GF-D8 (cell line): ENCODE measurements at regions not wholly inside any gene's neighbourhood (a gene's known extent, or its start where the extent isn't known, plus 50 kb on each side); places are given as distances from the start of the nearest gene placed in this dataset.
"Not testable (repeated sequence)": the region's sequence is repeated elsewhere in the genome, so short reads cannot be mapped to it uniquely, and the experiment has no call there.

Experiments
- DNase-seq: peaks from one replicate; lab custom pipeline; 2025; lab: John Stamatoyannopoulos, UW

DNA sequence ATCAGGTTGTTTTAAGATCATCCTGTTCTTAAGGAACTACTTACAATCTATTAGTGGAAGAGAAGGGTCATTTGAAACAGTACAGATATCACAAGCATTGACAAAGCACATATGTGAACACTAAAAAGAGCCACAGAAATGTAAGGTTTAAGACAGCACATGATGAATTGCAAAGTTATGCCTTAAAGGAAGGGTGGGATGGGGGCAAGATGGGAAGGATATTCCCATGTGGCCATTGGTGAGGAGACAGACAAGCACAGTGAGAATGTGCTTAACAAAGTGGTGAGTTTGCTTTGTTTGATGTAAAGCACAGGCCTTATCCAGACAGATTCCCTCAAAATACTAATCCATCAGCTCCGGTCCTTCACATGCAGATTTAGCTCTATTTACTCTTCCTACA is 151.6 kb upstream of the IVNS1ABP start:
- DNase-seq = no peak

DNA sequence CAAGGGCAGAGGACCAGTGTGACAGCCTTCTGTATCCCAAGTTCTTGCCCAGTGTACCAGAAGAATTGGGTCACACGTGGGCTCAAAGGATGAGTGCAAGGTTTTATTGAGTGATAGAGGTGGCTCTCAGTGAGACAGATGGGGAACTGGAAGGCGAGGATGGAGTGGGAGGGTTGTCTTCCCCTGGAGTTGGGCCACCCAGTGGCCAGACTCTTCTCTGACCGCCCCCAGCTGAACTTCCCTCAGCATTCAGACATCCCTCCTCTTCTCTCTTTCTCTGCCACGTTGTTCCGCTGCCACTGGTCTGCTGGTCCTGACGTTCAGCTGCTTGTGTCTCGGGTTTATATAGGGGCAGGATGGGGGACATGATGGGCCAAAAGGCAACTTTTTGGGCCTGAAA is 150.1 kb upstream of the IVNS1ABP start:
- DNase-seq = no peak

DNA sequence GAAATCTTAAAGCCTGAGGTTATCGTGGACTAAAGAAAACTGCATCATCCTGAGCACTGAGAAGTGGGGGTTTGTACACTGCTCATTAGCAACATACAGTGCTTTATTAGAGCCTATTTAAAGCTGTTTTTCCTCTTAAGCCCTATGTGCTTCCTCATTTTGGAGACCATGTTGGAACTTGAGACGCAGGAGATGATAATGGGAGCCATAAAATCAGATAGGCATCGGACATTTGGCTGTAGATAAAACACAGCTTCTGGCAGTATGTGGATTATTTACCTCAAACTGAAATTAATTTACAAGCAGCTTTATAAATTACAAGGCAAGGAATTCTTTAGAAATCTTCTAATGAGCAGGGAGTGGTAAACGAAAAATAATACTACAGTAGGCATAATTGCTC is 147.7 kb upstream of the IVNS1ABP start:
- no peak for DNase-seq

DNA sequence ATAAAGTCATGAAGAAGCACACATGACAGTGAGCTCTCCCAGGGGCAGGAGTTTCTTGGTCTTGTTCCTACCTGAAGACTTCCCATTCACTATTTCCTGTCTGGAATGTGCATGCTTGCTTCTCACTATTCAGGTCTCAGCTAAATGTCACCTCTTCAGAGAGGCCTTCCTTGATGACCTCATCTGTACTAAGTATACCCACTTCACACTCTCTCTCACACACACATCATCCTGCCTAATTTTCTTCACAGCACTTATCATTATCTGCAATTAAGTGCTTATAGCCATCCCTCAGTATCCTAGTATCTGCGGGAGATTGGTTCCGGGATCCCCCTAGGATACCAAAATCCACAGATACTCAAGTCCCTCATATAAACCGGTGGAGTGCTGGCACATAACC is 146.4 kb upstream of the IVNS1ABP start:
- no peak for DNase-seq

DNA sequence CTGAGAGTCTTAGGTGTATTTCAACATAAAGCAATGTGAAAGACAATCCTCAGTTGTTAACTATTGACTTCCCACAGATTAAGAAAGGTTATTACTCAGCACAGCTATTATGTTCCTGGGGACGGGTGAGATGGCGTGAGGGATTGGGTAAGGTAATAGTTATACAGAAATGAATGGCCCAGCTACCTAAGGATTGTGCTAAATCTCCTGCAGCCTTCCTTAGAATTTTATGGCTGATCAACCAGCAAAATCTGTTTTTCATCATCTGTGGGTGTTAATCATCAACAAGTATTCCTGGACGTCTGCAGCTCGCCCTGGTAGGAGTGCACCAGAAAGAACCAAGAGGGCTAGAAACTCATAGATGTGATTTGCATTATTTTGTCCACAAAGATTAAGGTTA is 146.0 kb upstream of the IVNS1ABP start:
- DNase-seq = no peak

DNA sequence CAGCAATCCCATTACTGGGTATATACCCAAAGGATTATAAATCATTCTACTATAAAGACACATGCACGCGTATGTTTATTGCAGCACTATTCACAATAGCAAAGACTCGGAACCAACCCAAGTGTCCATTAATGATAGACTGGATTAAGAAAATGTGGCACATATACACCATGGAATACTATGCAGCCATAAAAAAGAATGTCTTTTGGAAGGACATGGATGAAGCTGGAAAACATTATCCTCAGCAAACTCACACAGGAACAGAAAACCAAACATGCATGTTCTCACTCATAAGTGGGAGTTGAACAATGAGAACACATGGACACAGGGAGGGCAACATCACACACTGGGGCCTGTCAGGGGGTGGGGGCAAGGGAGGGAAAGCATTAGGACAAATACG is 143.7 kb upstream of the IVNS1ABP start:
- not testable (repeated sequence) for DNase-seq

DNA sequence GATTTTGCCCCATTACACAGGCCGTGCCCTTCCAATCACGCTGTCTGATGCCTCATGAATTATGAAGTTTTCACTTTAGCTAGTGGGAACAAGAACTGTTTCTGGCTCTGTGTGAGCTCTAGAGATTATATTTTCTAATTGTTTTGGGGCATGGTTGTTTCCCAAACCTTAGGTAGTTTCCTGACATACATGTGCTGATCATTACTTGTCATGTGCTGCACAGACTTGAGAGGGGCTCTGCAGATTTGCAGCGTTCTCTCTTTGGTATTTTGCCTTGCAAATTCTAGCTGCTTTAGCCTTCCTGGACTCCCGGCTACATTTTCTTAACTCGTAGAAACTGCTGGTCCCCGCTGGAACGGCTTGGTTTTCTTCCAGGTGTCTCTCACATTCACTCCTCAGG is 142.1 kb upstream of the IVNS1ABP start:
- DNase-seq = no peak

DNA sequence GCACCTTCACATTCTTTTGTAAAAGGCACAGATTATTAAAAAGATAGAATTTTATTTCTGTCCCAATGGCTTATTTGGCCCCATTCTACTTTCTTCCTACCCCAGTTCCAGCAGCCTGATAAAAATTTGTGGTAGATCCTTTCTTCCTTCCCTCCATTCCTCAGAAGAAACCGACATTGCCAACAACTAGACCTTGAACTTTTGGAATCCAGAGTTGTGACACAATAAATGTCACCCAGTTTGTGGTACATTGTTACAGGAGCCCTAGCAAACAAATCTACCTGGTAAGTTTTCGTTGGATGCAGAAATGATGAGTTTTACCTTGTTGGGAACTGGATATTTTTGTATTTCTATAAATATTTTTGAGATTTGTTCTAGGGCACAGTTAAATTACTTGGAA is 141.6 kb upstream of the IVNS1ABP start:
- no peak for DNase-seq

DNA sequence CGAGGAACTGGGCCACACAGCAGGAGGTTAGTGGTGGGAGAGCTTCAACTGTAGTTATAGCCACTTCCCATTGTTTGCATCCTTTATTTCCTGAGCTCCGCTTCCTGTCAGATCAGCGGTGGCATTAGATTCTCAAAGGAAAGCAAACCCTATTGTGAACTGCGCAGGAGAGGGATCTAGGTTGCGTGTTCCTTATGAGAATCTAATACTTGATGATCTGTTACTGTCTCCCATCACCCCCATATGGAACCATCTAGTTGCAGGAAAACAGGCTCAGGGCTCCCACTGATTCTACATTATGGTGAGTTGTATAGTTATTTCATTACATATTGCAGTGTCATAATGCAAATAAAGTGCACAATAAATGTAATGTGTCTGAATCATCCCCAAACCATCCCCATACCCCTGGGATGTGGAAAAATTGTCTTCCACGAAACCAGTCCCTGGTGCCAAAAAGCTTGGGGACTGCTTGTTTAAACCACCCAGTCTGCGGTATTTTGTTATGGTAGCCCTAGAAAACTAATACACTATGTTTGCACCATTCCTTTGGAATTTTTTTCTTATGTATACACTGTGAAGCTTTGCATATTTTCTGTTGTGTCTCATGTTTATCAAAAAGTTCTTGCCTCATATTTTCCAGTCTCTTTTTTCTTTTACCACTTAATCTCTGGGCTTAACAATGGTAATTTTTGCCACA is 136.6 kb upstream of the IVNS1ABP start:
- DNase-seq = no peak

DNA sequence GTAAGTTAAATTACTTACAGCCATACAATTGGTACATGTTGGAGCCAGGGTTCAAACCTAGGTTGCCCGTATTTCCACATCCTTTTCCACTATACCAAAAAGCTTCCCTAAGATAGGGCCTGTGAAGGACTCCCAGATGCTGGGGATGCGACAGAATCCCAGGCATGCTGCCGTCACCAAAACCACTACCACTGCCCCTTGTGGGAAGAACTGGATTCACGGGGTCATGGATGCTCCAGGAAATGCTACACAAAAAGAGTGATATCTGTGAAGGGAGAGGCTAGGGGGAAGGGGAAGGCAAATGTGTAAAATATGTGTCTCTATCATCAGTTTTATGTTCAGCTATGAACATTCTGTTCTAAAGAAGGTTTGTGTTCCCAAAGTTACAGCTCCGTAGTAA is 133.9 kb upstream of the IVNS1ABP start:
- DNase-seq = no peak

DNA sequence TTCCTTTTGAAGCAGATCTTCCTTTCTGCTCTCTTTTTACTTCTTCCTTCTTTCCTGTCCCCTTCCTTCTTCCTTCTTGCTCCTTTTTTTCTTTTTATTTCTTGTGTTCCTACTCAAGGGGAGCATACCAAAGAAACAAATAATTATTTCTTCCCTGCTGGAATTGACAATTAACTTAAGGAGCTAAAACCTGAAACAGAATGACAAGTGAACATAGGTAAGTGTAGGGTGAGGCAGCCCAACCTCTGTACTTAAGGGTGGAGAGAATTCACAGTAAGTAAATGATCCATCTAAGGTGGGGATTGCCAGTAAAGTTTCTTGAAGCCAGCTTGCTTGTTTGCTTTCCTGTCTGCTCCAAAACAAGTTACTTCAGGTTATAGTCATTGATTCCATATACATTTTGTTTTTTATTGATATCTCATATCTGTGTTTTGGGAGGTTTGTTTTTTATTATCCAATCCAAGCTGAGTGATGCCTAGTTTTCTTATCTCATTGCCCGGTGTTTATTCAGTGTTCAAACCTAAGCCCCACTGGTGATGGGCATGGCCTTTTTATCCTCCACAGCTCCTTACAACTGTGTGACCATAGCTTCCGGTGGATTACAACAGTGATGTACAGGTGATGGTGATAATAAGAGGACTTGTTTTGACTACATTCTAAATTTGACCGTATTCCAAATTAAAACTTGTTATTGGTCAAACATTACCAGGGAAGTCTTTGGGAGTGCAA is 133.2 kb upstream of the IVNS1ABP start:
- DNase-seq = no peak

DNA sequence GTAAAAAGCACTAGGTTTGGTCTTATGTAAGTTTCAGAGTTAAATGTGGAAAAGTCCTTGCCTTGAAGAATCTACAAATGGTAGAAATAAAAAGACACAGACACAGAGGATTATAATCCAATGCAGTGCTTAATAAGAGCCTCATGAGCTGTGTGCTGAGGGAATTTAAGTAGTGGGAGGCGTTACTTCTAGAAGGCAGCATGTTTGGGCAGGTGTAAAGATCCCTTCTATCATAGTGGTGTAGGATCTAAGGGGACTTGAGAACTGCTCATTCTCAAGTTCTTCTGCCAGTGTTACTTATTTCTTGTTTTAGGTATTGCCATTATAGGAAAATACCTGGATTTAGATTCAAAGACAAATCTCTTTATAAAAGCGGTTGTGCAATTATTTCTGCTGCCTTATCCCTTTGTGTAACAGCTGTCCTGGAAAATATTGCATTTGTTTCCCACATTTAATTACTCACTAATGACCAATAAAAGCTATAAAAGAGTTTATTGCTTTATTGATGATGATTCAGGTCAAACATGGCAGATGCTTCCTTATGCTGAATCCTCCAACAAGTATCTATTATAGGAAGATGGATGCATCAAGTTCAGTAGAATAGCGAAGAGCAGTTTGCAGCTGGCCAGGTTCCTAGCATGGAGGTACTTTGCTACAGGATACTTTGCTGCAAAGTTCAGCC is 132.5 kb upstream of the IVNS1ABP start:
- DNase-seq = no peak

DNA sequence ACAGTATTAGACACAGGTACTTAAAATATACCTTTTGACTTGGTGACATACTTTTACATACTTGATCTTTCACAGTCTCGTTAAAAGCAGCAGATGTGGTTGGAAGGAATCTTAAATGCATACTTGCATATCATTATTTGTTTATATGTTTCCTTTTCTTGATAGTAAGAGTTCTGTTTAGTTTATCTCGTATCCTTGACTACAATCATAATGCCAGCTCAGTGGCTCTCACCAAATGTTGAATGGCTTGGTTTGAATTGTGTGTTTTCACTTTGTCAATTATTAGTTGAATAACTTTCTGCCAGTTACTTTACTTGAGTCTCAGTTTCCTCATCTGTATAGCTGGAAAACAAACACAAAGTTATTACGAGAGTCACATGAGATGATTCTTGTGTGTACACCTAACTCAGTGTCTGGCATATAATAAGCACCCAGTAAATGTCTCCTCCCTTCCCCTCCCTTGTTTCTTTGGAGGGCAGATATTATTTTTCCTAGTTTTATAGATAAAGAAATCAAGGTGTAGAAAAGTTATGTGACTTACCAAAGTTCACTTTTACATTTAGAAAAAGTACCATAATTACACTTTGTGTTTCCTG is 131.6 kb upstream of the IVNS1ABP start:
- no peak for DNase-seq

DNA sequence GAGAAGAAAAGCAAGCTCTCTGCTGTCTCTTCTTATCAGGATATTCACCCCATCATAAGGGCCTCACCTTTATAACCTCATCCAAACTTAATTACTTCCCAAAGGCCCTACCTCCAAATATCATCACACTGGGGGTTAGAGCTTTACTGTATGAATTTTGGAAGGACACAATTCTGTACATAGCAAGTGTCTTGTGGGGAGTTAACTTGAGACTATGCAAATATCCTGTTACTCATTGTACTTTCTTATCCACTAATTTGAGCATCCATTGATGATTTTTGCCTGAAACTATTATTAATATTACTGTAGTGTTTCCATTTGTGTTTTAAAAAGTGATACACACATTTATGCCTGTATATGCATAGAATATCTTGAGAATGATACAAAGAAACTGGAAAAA is 129.1 kb upstream of the IVNS1ABP start:
- no peak for DNase-seq

DNA sequence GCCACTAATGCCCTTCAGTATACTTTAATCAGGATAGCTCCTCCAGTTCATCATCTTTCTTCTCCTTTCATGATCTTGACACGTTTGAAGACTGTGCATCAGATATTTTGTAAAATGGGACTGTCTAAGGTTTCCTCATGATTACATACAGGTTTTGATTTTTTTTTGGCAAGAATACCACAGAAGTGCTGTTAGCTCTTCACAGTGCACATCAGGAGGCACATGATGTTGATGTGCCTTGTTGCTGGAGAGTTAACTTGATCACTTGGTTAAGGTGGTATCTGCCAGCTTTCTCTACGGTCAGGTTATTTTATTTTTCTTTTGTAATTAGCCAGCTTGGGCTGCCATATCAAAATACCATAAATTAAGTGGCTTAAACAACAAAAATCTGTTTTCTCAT is 128.6 kb upstream of the IVNS1ABP start:
- no peak for DNase-seq

DNA sequence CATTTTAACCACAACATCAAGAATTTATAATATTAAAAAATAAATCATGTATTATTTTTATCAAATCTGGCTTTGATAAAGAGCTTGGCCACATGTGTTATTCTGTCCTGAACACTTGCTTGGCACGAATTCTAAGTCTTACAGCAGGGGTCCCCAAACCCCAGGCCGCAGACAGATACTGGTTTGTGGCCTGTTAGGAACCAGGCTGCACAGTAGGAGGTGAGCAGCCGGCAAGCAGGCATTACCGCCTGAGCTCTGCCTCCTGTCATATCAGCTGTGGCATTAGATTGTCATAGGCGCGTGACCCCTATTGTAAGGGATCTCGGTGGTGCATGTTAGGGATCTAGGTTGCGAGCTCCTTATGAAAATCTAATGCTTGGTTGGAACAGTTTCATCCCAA is 127.6 kb upstream of the IVNS1ABP start:
- DNase-seq = no peak

DNA sequence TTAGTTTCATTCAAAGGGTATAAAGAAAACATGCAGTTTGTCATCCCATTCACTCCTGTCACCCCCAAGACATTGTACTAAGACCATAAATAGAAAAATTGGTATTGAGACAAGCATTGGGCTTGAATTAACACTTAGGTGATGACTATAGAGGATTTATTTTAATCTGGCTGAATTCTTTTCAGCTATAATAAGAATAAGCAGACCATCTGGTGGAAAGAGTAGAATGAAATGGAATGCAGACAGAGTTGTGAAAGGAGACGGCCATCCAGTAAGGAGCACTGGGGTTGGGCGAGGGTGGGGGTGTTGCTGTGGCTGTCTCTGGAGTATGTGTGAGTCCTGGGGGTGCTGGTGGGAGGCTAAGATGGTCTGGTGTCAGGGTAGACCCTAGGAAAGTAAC is 125.0 kb upstream of the IVNS1ABP start:
- DNase-seq = no peak

DNA sequence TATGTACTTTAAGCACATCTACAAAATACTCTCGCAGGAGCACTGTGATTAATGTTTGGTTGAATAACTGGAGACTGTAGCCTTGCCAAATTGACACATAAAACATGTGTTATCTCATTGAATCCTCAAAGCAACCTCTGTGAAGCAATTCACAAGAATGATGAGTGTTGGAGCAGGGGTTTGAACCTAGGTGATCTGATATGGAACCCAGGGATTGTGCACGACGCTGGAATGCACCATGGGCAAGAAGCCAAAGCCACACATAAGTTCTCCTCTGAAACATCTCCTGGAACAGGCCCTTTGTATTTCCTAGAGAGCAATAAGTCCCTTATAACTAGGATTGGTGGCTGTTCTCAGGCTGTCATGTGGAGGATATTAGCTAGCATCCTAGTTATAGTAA is 124.6 kb upstream of the IVNS1ABP start:
- DNase-seq = no peak

DNA sequence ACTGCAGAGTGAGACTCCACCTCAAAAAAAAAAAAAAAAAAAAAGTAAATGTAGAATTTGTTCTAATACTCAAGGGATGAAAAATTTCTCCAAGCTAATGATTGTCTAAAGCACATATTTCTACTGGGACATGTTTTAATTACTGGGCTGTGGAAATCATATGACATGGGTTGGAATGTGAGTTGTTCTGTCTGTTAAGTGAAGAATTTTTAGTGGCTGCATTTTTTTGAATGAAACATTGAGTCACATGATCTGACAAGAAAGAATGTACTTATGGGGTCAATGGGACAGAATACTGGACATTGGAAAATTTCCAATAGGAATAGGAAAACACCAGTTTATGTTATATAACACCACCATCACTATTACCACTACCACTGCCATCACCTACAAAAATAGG is 123.8 kb upstream of the IVNS1ABP start:
- no peak for DNase-seq

DNA sequence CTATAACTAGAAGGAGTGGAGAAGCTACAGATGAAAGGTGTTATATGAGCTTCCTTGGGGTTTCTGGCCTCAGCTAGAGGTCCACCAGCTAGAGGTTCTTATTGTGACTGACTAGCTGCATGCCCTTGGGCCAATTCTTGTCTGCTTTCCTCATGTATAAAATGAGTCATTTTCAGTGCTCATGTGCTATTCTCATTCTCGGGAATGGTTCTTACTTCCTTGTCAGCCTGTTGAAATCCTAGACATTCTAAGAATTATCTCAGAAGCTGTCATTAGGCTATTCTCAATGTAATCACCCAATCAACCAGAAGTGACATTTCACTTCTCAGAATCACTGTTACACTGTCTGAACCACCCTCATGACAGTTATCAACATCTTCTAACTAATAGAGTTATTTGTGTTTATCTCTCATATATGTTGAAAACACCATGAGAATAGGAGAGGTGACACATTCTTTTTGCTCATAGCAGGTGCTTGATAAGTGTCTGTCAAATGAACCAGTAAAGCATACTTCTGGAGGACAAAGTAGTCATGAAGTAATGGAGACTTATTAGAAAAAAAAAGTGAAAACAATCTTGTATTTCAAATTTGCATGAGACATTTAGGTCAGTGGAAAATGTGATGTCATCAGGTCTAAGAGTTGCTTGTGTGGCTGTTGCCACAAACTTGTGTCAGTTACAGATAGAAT is 122.8 kb upstream of the IVNS1ABP start:
- peak; percentile 5 for DNase-seq

DNA sequence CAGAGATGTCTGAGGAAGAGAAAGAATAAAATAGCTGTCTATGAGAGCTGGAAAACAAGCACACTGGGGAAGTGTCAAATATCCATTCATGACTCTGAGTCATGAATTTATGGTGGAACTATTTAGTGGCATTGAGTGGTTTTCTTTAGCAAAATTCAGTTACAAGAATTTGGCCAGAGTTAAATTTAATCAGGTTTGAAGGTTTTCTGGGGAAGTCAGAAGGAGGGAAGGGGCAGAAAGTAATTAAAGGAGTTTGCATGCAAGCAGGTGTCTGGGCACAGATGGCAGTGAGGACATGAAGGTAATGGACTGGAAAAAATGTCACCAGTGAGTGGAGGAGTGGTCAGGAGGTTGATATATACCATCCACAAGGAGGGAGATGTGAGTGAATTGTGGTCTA is 121.9 kb upstream of the IVNS1ABP start:
- DNase-seq = no peak

DNA sequence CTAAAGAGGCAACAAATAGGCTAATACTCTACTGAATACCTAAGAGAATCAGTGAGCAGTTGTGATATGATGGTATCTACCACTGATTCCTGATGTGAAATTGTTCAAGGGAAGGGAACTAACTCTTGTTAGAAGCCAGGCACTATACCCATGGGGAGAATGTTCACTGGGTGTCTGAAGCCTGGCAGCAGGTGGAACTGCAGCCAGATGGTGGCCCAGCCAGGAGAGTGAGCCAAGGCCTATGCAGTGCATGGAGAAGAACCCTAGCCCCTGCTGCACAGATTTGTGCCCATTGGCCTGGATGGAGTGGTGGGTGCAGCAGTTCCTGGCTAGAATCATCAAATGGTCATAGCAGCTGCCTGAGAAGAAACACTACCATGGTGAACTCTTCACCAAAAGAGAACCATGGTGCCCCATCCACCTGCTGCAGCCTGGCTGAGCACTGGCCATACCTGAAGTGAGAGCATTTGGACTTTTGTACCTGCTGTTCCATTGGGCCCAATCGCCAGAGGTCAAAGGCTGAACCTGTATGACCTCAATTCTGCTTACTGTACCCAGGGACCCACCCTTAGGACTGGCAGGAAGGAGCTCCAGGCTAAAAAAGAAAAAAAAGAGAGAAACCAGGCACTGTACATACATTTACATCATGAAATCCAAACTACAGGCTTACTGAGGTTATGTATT is 118.8 kb upstream of the IVNS1ABP start:
- DNase-seq = no peak
